ENCODE measurements at regions not wholly inside any gene's neighbourhood (a gene's known extent, or its start where the extent isn't known, plus 50 kb on each side); places are given as distances from the start of the nearest gene placed in this dataset.

GRCh38 chr2:193114827-193115226 is 920.1 kb upstream of the TMEFF2 start:
- TF ChIP-seq, protein P1, sequence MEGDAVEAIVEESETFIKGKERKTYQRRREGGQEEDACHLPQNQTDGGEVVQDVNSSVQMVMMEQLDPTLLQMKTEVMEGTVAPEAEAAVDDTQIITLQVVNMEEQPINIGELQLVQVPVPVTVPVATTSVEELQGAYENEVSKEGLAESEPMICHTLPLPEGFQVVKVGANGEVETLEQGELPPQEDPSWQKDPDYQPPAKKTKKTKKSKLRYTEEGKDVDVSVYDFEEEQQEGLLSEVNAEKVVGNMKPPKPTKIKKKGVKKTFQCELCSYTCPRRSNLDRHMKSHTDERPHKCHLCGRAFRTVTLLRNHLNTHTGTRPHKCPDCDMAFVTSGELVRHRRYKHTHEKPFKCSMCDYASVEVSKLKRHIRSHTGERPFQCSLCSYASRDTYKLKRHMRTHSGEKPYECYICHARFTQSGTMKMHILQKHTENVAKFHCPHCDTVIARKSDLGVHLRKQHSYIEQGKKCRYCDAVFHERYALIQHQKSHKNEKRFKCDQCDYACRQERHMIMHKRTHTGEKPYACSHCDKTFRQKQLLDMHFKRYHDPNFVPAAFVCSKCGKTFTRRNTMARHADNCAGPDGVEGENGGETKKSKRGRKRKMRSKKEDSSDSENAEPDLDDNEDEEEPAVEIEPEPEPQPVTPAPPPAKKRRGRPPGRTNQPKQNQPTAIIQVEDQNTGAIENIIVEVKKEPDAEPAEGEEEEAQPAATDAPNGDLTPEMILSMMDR (IDR thresholded peaks at IDR 0.05), result no peak
- no peak for TF ChIP-seq POLR2A (IDR thresholded peaks at IDR 0.05)

Data from lower leg skin (tissue), 3 donors.